Trophoblast cell (in vitro differentiated cells and primary cell): ENCODE measurements at regions not wholly inside any gene's neighbourhood (a gene's known extent, or its start where the extent isn't known, plus 50 kb on each side); places are given as distances from the start of the nearest gene placed in this dataset.

Experiments used
- DNase-seq, 2 donors: peaks; one replicate each; pipeline ENCODE4 v3.0.0-alpha.2; 2016
- H2AFZ ChIP-seq: 2 replicates; pipeline ENCODE4 v1.6.1; 2013; ENCODE audit warnings: low read length, moderate library complexity, mild to moderate bottlenecking; ENCODE audit not compliant: insufficient read depth, poor library complexity
- H2AK5ac ChIP-seq: 2 replicates; pipeline ENCODE4 v1.6.1; 2013; ENCODE audit warnings: mild to moderate bottlenecking, low read length
- H2BK120ac ChIP-seq: 2 replicates; pipeline ENCODE4 v1.6.1; 2013; ENCODE audit warnings: low read length, mild to moderate bottlenecking, moderate library complexity; ENCODE audit not compliant: insufficient read depth, poor library complexity
- H2BK12ac ChIP-seq: 2 replicates; pipeline ENCODE4 v1.6.1; 2013; ENCODE audit warnings: mild to moderate bottlenecking, low read length, moderate library complexity
- H2BK5ac ChIP-seq: 2 replicates; pipeline ENCODE4 v1.6.1; 2013; ENCODE audit warnings: low read length, low read depth, moderate library complexity, mild to moderate bottlenecking; ENCODE audit not compliant: poor library complexity
- H3K14ac ChIP-seq: 2 replicates; pipeline ENCODE4 v1.6.1; 2013; ENCODE audit warnings: mild to moderate bottlenecking, low read length
- H3K18ac ChIP-seq: 2 replicates; pipeline ENCODE4 v1.6.1; 2013; ENCODE audit warnings: mild to moderate bottlenecking, low read length
- H3K23ac ChIP-seq: 2 replicates; pipeline ENCODE4 v1.6.1; 2013; ENCODE audit warnings: low read length
- H3K27ac ChIP-seq: 2 replicates; pipeline ENCODE4 v1.5.1; 2013; ENCODE audit warnings: low read depth, mild to moderate bottlenecking, inconsistent platforms, low read length, moderate library complexity
- H3K27me3 ChIP-seq: 2 replicates; pipeline ENCODE4 v1.6.1; 2013; ENCODE audit warnings: inconsistent platforms, mild to moderate bottlenecking, low read length, moderate library complexity; ENCODE audit not compliant: insufficient read depth
- H3K36me3 ChIP-seq, 2 experiments: 1 replicate in 1 of 2; 2 replicates in 1 of 2; pipeline ENCODE4 v1.6.1; 2013; ENCODE audit warnings: low read length in 2 of 2, mild to moderate bottlenecking in 2 of 2, moderate library complexity in 1 of 2; ENCODE audit not compliant: insufficient read depth in 2 of 2, control insufficient read depth in 1 of 2
- H3K4ac ChIP-seq: 2 replicates; pipeline ENCODE4 v1.6.1; 2013; ENCODE audit warnings: low read depth, mild to moderate bottlenecking, low read length, moderate library complexity
- H3K4me1 ChIP-seq, 2 experiments: 1 replicate in 1 of 2; 2 replicates in 1 of 2; pipeline ENCODE4 v1.6.1; 2013; ENCODE audit warnings: low read length in 2 of 2, mild to moderate bottlenecking in 2 of 2, moderate library complexity in 1 of 2; ENCODE audit not compliant: insufficient read depth in 2 of 2, control insufficient read depth in 1 of 2
- H3K4me2 ChIP-seq: 2 replicates; pipeline ENCODE4 v1.6.1; 2013; ENCODE audit warnings: inconsistent platforms, mild to moderate bottlenecking, low read length, moderate library complexity
- H3K4me3 ChIP-seq: 2 replicates; pipeline ENCODE4 v1.5.1; 2013; ENCODE audit warnings: mild to moderate bottlenecking, low read depth, low read length, inconsistent platforms
- H3K79me1 ChIP-seq: one replicate; pipeline ENCODE4 v1.6.1; 2013; ENCODE audit warnings: low read length
- H3K79me2 ChIP-seq: 2 replicates; pipeline ENCODE4 v1.6.1; 2013; ENCODE audit warnings: low read length, mild to moderate bottlenecking; ENCODE audit not compliant: control insufficient read depth, insufficient read depth, poor library complexity
- H3K9ac ChIP-seq: 2 replicates; pipeline ENCODE4 v1.6.1; 2013; ENCODE audit warnings: mild to moderate bottlenecking, low read length
- H3K9me3 ChIP-seq: 2 replicates; pipeline ENCODE4 v1.6.1; 2013; ENCODE audit warnings: low read depth, mild to moderate bottlenecking, control low read depth, inconsistent platforms, low read length; ENCODE audit not compliant: insufficient read depth
- H4K12ac ChIP-seq: 2 replicates; pipeline ENCODE4 v1.6.1; 2013; ENCODE audit warnings: low read depth, mild to moderate bottlenecking, low read length, moderate library complexity
- H4K8ac ChIP-seq: 2 replicates; pipeline ENCODE4 v1.6.1; 2013; ENCODE audit warnings: low read depth, mild to moderate bottlenecking, low read length, moderate library complexity
- H4K91ac ChIP-seq: one replicate; pipeline ENCODE4 v1.6.1; 2013; ENCODE audit warnings: low read depth, mild to moderate bottlenecking, low read length, moderate library complexity
- WGBS: extraction: QIAGEN DNeasy Blood & Tissue Kit; methylation state at CpG from one replicate; pipeline ENCODE4 v1.1.7; 2013; ENCODE audit warnings: missing lambda C conversion rate; ENCODE audit not compliant: insufficient read length, insufficient coverage; ENCODE audit errors: extremely low coverage; 5-methylcytosine and 5-hydroxymethylcytosine counted together

DNA sequence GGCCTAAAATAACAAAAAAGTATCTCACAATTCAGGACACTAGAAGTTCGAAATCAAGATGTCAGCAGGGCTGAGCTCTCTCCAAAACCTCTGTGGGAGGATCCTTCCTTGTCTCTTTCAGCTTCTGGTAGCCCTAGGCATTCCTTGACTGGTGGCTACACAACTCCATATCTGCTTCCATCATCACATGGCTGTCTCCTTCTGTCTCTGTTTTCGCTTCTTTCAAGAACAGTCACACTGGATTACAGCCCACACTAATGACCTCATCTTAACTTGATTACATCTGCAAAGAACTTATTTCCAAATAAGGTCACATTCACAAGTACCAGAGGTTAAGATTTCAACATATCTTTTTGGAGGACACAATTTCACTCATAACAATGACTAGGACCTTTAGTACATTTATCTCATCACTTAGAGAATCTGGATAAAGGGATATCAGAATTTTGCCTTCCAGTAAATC is 275.2 kb downstream of the IRS1 start:
- Histone ChIP-seq H2BK120ac (peak overlapping the region; percentile 76), H4K91ac (no peak overlapping the region), H3K18ac (peak overlapping the region; percentile 33), H3K9ac (no peak overlapping the region), H3K4ac (no peak overlapping the region), H2AFZ (no peak overlapping the region), H3K14ac (no peak overlapping the region), H3K79me2 (no peaks in the 10 kb centered on the region), H3K79me1 (peaks cover 7% of the 10 kb centered on the region), H3K4me2 (no peak overlapping the region), H3K9me3 (peaks cover 2% of the 10 kb centered on the region), H4K8ac (peak overlapping the region; percentile 32), H3K27ac (peak overlapping the region; percentile 65), H2AK5ac (no peak overlapping the region), H2BK12ac (no peak overlapping the region), H2BK5ac (peak overlapping the region; percentile 54), H4K12ac (no peak overlapping the region), H3K27me3 (no peaks in the 10 kb centered on the region), H3K23ac (no peak overlapping the region), H3K36me3 (no peaks in the 10 kb centered on the region), H3K4me1 (peaks cover 0 to 7% of the 10 kb centered on the region in 2 experiments), H3K4me3 (no peak overlapping the region)
- no CpG with 5 or more reads among the region's 2 CpGs for WGBS
- DNase-seq: peak; percentile 48 to 84

DNA sequence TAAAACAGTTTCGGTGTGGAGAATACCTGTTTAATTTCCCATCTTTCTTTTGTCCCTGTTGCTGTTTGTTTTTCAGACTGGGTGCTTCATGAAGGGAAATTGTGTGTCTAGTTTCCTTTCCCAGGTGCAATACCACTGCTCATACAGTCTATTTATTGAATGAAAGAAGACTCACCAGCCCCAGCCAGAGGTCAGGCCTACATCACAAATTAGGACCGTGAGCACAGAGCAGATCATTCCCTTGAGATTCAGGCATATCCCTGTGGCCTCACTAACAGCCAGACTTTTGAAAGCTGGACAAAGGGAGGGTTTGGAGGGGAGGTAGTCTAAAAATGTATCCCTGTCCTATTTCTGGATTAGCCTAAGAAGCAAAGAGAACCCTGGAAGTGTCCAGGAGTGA is 278.9 kb downstream of the IRS1 start:
- H4K8ac ChIP-seq: no peak overlapping the region
- no peaks in the 10 kb centered on the region for H3K36me3 ChIP-seq
- H3K4ac ChIP-seq: no peak overlapping the region
- H2BK120ac ChIP-seq: no peak overlapping the region
- H3K9me3 ChIP-seq: peaks cover 2% of the 10 kb centered on the region
- no peaks in the 10 kb centered on the region for H3K27me3 ChIP-seq
- no peak overlapping the region for H3K4me2 ChIP-seq
- H3K18ac ChIP-seq: no peak overlapping the region
- H3K23ac ChIP-seq: no peak overlapping the region
- H3K14ac ChIP-seq: no peak overlapping the region
- no CpG with 5 or more reads among the region's 2 CpGs for WGBS
- no peaks in the 10 kb centered on the region for H3K79me2 ChIP-seq
- H3K79me1 ChIP-seq: peaks cover 6% of the 10 kb centered on the region
- no peak overlapping the region for H3K4me3 ChIP-seq
- H4K12ac ChIP-seq: no peak overlapping the region
- H2AK5ac ChIP-seq: no peak overlapping the region
- no peak overlapping the region for H4K91ac ChIP-seq
- H3K27ac ChIP-seq: no peak overlapping the region
- no peak overlapping the region for H3K9ac ChIP-seq
- no peak for DNase-seq
- H3K4me1 ChIP-seq: peaks cover 0 to 7% of the 10 kb centered on the region in 2 experiments
- H2BK5ac ChIP-seq: no peak overlapping the region
- no peak overlapping the region for H2AFZ ChIP-seq
- no peak overlapping the region for H2BK12ac ChIP-seq

DNA sequence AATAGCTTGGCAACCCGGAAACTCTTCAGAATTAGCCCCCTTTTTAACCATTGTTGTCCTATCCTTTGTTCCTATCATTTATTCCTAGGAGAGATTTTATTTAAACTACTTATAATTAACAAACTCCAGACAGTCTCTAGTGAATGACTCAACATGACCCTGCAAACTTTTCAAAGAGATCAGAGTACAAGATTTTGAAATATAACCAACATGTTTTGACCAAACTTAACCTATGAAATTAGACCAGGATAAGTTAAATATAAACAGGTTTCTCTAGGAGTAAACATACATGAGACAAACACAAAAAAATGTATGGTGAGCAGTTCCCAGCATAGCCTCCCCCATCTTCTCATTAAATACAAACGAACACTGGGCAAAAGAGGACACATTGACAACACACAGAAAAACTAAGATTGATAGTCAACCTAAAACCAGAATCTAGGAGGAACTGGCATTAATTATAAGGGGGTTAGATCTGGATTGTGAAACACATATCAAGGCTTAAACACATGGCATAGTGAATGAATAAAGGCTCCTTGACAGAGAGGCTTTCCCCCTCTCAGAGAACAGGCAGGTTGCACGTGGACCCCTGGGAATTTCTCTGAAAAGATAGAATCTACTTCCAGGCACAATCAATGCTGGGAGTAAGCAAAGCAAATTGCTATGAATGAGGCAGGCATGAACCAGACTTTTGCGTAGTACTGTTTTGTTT is 284.1 kb downstream of the IRS1 start:
- H2AK5ac ChIP-seq: no peak overlapping the region
- H3K27me3 ChIP-seq: no peaks in the 10 kb centered on the region
- no peaks in the 10 kb centered on the region for H3K79me1 ChIP-seq
- no peak overlapping the region for H4K91ac ChIP-seq
- H2BK12ac ChIP-seq: no peak overlapping the region
- no peak overlapping the region for H3K4me2 ChIP-seq
- H3K79me2 ChIP-seq: no peaks in the 10 kb centered on the region
- H3K23ac ChIP-seq: no peak overlapping the region
- no peaks in the 10 kb centered on the region for H3K36me3 ChIP-seq
- H3K18ac ChIP-seq: no peak overlapping the region
- no peaks in the 10 kb centered on the region for H3K9me3 ChIP-seq
- no peak for DNase-seq
- H3K27ac ChIP-seq: no peak overlapping the region
- H2AFZ ChIP-seq: no peak overlapping the region
- no peaks in the 10 kb centered on the region for H3K4me1 ChIP-seq
- H2BK120ac ChIP-seq: no peak overlapping the region
- H4K12ac ChIP-seq: no peak overlapping the region
- H4K8ac ChIP-seq: no peak overlapping the region
- H2BK5ac ChIP-seq: no peak overlapping the region
- H3K4ac ChIP-seq: no peak overlapping the region
- no peak overlapping the region for H3K4me3 ChIP-seq
- no peak overlapping the region for H3K14ac ChIP-seq
- no CpG with 5 or more reads among the region's 4 CpGs for WGBS
- H3K9ac ChIP-seq: no peak overlapping the region

DNA sequence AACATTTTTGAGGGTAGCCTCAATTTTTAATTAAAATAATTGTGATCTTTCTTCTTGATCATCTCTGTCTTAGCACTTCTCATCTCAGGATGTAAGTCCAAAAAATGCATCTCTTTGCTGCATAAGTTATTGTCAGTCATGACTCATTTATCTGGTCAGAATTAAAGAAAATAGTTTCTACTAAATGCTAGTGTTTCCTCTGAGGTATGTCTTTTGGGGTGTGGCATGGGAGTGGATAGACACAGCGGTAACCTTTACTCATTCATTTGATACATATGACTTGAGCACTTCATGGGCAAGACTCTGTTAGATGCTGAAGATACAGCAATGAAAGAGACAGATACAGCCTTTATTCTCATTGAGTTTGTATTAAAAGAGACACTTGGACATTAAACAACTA is 284.7 kb downstream of the IRS1 start:
- no peak overlapping the region for H2BK12ac ChIP-seq
- no peaks in the 10 kb centered on the region for H3K79me1 ChIP-seq
- no peaks in the 10 kb centered on the region for H3K79me2 ChIP-seq
- no peak overlapping the region for H2AFZ ChIP-seq
- no peak overlapping the region for H4K91ac ChIP-seq
- no peak overlapping the region for H3K4ac ChIP-seq
- H3K23ac ChIP-seq: no peak overlapping the region
- no peaks in the 10 kb centered on the region for H3K9me3 ChIP-seq
- no peak overlapping the region for H2BK120ac ChIP-seq
- H3K18ac ChIP-seq: no peak overlapping the region
- WGBS: no CpG with 5 or more reads among the region's 1 CpG
- H3K27me3 ChIP-seq: no peaks in the 10 kb centered on the region
- no peak overlapping the region for H4K8ac ChIP-seq
- H3K27ac ChIP-seq: no peak overlapping the region
- H3K4me1 ChIP-seq: no peaks in the 10 kb centered on the region
- H3K14ac ChIP-seq: no peak overlapping the region
- no peak for DNase-seq
- H3K4me3 ChIP-seq: no peak overlapping the region
- H4K12ac ChIP-seq: no peak overlapping the region
- no peak overlapping the region for H3K9ac ChIP-seq
- H3K4me2 ChIP-seq: no peak overlapping the region
- no peak overlapping the region for H2AK5ac ChIP-seq
- H2BK5ac ChIP-seq: no peak overlapping the region
- H3K36me3 ChIP-seq: no peaks in the 10 kb centered on the region
